A549 (cell line): ENCODE measurements at regions not wholly inside any gene's neighbourhood (a gene's known extent, or its start where the extent isn't known, plus 50 kb on each side); places are given as distances from the start of the nearest gene placed in this dataset.

Experiments used
- ATAC-seq, 2 experiments: fragments of 200-7000 bp in 1 of 2; fragments of >200 bp in 1 of 2; cut with Nextera tagmentation in 1 of 2; cut with Tn5 transposase in 1 of 2; 3 replicates each; pipeline versions ENCODE4 v1.8.0 to v1.9.1; 2018 to 2020; ENCODE audit warnings: mild to moderate bottlenecking in 1 of 2, moderate library complexity in 1 of 2
- CTCF ChIA-PET: fragments of 300-600 bp; sonication (Branson Sonifier 250); formaldehyde crosslinking; extraction: SDS; loops from one replicate; lab custom pipeline; 2021; ENCODE audit warnings: antibody characterized with exemption, inconsistent platforms; lab: Yijun Ruan, JAX
- POLR2A ChIA-PET: fragments of 350-600 bp; formaldehyde crosslinking; extraction: SDS; loops from one replicate; lab custom pipeline; 2021; ENCODE audit warnings: antibody characterized with exemption, inconsistent platforms; lab: Yijun Ruan, JAX
- DNase-seq, 2 experiments: peaks; one replicate each; pipeline versions ENCODE4 v3.0.0 to v3.0.0-alpha.2; 2011 to 2016; ENCODE audit warnings: low read depth in 1 of 2, low spot score in 1 of 2
- FAIRE-seq: peaks from 2 replicates; lab custom pipeline; 2011; peaks lifted over from hg19 to GRCh38; lab: Jason Lieb, UNC
- H3K27ac ChIP-seq, 2 experiments: fragments of >200 bp; sonication (Bioruptor Twin); formaldehyde crosslinking; 3 replicates each; pipeline ENCODE4 v1.5.1; 2016 to 2017
- H3K4me1 ChIP-seq: fragments of >200 bp; sonication (Bioruptor Twin); formaldehyde crosslinking; 3 replicates; pipeline ENCODE4 v1.6.1; 2016
- H3K4me2 ChIP-seq: fragments of >200 bp; sonication (Bioruptor Twin); formaldehyde crosslinking; 3 replicates; pipeline ENCODE4 v1.6.1; 2016
- H3K4me3 ChIP-seq: fragments of >200 bp; sonication (Bioruptor Twin); formaldehyde crosslinking; 3 replicates; pipeline ENCODE4 v1.5.1; 2016
- H3K9me3 ChIP-seq: fragments of >200 bp; sonication (Bioruptor Twin); formaldehyde crosslinking; 3 replicates; pipeline ENCODE4 v1.6.1; 2016
- BHLHE40 ChIP-seq: IDR thresholded peaks from 2 replicates; pipeline ENCODE4 v1.6.1; 2012; ENCODE audit warnings: low read depth, low read length, inconsistent platforms
- CBX2 ChIP-seq: fragments of 200-600 bp; sonication (generic); IDR thresholded peaks from 2 replicates; pipeline ENCODE4 v1.6.1; 2016; ENCODE audit warnings: low read depth, mild to moderate bottlenecking, borderline replicate concordance
- CBX8 ChIP-seq: fragments of 200-600 bp; sonication (generic); IDR thresholded peaks from 2 replicates; pipeline ENCODE4 v1.6.1; 2016
- CEBPB ChIP-seq, 2 experiments: fragments of >200 bp in 1 of 2; sonication (Bioruptor Twin) in 1 of 2; formaldehyde crosslinking in 1 of 2; IDR thresholded peaks; 2 replicates each; pipeline ENCODE4 v1.6.1; 2012 to 2016
- CHD2 ChIP-seq: fragments of 150-350 bp; IDR thresholded peaks from 2 replicates; pipeline ENCODE4 v1.6.1; 2014; ENCODE audit warnings: low read length; ENCODE audit not compliant: partially characterized antibody
- EHMT2 ChIP-seq: fragments of 200-600 bp; sonication (generic); IDR thresholded peaks from 2 replicates; pipeline ENCODE4 v1.6.1; 2016; ENCODE audit warnings: antibody characterized with exemption, low read depth, mild to moderate bottlenecking, moderate library complexity
- ESRRA ChIP-seq: fragments of 150-350 bp; IDR thresholded peaks from 2 replicates; pipeline ENCODE4 v1.6.1; 2014; ENCODE audit warnings: mild to moderate bottlenecking, low read length, borderline replicate concordance
- FOSB ChIP-seq: fragments of 250-450 bp; sonication (Bioruptor Pico); IDR thresholded peaks from 2 replicates; pipeline ENCODE4 v1.5.0; 2020; ENCODE audit warnings: mild to moderate bottlenecking, moderate library complexity
- FOSL2 ChIP-seq, 2 experiments: fragments of 450-650 bp in 1 of 2; fragments of >200 bp in 1 of 2; sonication (Bioruptor Twin) in 1 of 2; formaldehyde crosslinking; IDR thresholded peaks; 2 replicates each; pipeline versions ENCODE4 v1.5.0 to v1.6.1; 2016 to 2020; ENCODE audit warnings: mild to moderate bottlenecking in 1 of 2, moderate library complexity in 1 of 2
- KDM1A ChIP-seq: fragments of 200-600 bp; sonication (generic); IDR thresholded peaks from 2 replicates; pipeline ENCODE4 v1.6.1; 2016; ENCODE audit warnings: low read depth, mild to moderate bottlenecking
- KDM5A ChIP-seq: fragments of 200-600 bp; sonication (generic); IDR thresholded peaks from 2 replicates; pipeline ENCODE4 v1.6.1; 2016; ENCODE audit warnings: antibody characterized with exemption, mild to moderate bottlenecking
- MAFK ChIP-seq: fragments of 450-650 bp; IDR thresholded peaks from 2 replicates; pipeline ENCODE4 v1.6.1; 2014; ENCODE audit not compliant: partially characterized antibody
- MAZ ChIP-seq: fragments of 150-350 bp; IDR thresholded peaks from 2 replicates; pipeline ENCODE4 v1.6.1; 2014; ENCODE audit warnings: antibody characterized with exemption, low read depth, low read length, borderline replicate concordance
- RCOR1 ChIP-seq: fragments of 150-350 bp; IDR thresholded peaks from 2 replicates; pipeline ENCODE4 v1.6.1; 2014; ENCODE audit warnings: antibody characterized with exemption, low read length, low read depth
- TP53 ChIP-seq: fragments of 250-450 bp; sonication (Bioruptor Pico); IDR thresholded peaks from 2 replicates; pipeline ENCODE4 v1.5.0; 2021; ENCODE audit warnings: mild to moderate bottlenecking, moderate library complexity
- WGBS: methylation state at CpG from one replicate; pipeline ENCODE4 v1.1.6; 2017; ENCODE audit errors: missing lambda C conversion rate; 5-methylcytosine and 5-hydroxymethylcytosine counted together
- TF ChIP-seq, protein P1 (sequence below): fragments of >200 bp; sonication (Bioruptor Twin); formaldehyde crosslinking; IDR thresholded peaks from 3 replicates; pipeline ENCODE4 v1.5.1; 2016
- TF ChIP-seq, protein P2 (sequence below): fragments of 250-450 bp; sonication (Bioruptor Pico); IDR thresholded peaks from 2 replicates; pipeline ENCODE4 v1.5.0; 2021; ENCODE audit warnings: mild to moderate bottlenecking, moderate library complexity, borderline replicate concordance
- TF ChIP-seq, protein P3 (sequence below): fragments of >200 bp; sonication (Bioruptor Twin); formaldehyde crosslinking; IDR thresholded peaks from 2 replicates; pipeline ENCODE4 v1.6.1; 2016
- TF ChIP-seq, protein P4 (sequence below): IDR thresholded peaks from 2 replicates; pipeline ENCODE4 v1.6.1; 2012

DNA sequence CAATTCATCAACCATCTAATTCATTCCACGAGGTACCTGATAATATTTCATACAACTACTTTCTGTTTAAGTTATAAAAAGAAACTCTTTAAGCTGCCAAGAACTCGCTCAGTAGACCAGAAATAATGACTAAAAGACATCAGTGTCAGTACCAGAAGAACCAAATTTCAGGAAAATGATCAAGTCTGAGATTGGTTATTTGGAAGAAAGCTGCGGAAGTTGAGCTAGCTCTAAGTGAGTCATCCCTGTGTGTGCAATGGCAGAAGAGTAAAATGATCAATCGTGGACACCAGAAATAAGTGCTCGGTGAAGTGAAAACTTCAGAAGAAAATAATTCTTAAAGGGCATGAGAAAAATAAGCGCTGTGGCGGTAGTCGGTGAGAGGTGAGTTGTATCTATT, 933.2 kb upstream of the CHORDC1 start (continued):
- TF ChIP-seq TP53 (CRISPR knock-in tag) (no peak), FOSB (CRISPR knock-in tag) (no peak), ESRRA (no peak)
- TF ChIP-seq, all 56 proteins: peak for 0

DNA sequence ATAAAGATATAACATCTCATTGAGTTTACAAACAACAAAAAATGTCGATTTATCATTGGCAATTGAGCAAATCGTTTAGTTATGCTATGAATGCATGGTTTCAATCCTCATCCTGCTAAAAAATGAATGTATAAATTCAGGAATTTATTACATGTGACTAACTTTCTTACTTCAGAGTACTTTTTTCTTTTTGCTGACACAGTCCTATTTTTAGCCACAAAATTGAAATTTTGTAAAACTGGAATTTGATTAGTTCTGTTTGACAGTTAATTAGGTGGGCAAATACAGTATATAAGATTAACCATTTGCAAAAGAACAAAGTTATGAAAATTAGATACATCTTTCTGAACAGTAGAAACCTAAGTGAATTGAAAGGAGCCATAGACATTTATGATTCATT, 925.0 kb upstream of the CHORDC1 start:
- FAIRE-seq, result no peak

DNA sequence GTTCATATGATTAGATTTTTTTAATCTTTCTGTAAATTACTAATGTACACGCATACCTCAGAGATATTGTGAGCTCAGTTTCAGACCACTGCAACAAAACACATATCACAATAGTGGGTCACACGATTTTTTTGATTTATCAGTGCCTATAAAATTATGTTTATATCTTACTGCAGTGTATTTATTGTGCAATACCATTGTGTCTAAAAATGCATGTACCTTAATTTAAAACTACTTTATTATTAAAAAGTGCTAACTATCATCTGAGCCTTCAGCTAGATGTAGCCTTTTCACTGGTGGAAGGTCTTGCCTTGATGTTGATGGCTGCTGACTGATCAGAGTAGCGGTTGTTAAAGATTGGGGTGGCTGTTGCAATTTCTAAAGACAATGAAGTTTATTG, 918.8 kb upstream of the CHORDC1 start:
- H3K4me1 ChIP-seq, result no peaks in the 10 kb centered on the region
- H3K4me2 ChIP-seq, result no peak overlapping the region
- H3K9me3 ChIP-seq, result no peaks in the 10 kb centered on the region
- no peak overlapping the region for H3K27ac ChIP-seq
- POLR2A ChIA-PET, result no interaction called here
- ATAC-seq (no peak), FAIRE-seq (no peak), DNase-seq (no peak)
- TF ChIP-seq, protein P1, sequence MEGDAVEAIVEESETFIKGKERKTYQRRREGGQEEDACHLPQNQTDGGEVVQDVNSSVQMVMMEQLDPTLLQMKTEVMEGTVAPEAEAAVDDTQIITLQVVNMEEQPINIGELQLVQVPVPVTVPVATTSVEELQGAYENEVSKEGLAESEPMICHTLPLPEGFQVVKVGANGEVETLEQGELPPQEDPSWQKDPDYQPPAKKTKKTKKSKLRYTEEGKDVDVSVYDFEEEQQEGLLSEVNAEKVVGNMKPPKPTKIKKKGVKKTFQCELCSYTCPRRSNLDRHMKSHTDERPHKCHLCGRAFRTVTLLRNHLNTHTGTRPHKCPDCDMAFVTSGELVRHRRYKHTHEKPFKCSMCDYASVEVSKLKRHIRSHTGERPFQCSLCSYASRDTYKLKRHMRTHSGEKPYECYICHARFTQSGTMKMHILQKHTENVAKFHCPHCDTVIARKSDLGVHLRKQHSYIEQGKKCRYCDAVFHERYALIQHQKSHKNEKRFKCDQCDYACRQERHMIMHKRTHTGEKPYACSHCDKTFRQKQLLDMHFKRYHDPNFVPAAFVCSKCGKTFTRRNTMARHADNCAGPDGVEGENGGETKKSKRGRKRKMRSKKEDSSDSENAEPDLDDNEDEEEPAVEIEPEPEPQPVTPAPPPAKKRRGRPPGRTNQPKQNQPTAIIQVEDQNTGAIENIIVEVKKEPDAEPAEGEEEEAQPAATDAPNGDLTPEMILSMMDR, result no peak
- TF ChIP-seq BHLHE40 (no peak), CBX2 (no peak), KDM5A (no peak), CBX8 (no peak), EHMT2 (no peak), MAZ (no peak), KDM1A (no peak), CHD2 (no peak), CEBPB (IDR thresholded peaks at IDR 0.05) (no peak)
- TF ChIP-seq, protein P2, sequence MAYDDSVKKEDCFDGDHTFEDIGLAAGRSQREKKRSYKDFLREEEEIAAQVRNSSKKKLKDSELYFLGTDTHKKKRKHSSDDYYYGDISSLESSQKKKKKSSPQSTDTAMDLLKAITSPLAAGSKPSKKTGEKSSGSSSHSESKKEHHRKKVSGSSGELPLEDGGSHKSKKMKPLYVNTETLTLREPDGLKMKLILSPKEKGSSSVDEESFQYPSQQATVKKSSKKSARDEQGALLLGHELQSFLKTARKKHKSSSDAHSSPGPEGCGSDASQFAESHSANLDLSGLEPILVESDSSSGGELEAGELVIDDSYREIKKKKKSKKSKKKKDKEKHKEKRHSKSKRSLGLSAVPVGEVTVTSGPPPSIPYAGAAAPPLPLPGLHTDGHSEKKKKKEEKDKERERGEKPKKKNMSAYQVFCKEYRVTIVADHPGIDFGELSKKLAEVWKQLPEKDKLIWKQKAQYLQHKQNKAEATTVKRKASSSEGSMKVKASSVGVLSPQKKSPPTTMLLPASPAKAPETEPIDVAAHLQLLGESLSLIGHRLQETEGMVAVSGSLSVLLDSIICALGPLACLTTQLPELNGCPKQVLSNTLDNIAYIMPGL (CRISPR knock-in tag), result no peak
- TF ChIP-seq, protein P3, sequence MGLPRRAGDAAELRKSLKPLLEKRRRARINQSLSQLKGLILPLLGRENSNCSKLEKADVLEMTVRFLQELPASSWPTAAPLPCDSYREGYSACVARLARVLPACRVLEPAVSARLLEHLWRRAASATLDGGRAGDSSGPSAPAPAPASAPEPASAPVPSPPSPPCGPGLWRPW, result no peak
- TF ChIP-seq, protein P4, sequence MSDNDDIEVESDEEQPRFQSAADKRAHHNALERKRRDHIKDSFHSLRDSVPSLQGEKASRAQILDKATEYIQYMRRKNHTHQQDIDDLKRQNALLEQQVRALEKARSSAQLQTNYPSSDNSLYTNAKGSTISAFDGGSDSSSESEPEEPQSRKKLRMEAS, result no peak
- CTCF ChIA-PET, result no interaction called here
- no peak overlapping the region for H3K4me3 ChIP-seq
- WGBS, result 61% methylated on average over 3 of the region's 3 CpGs

More for the DNA sequence above, 925.0 kb upstream of the CHORDC1 start:
- DNase-seq, result no peak
- no peak for ATAC-seq
- ChIA-PET POLR2A (no interaction called here), CTCF (no interaction called here)
- WGBS, result 14% methylated on average over 2 of the region's 2 CpGs
- H3K9me3 ChIP-seq, result peaks cover 14% of the 10 kb centered on the region; the same call in 2 of the 3 replicates
- TF ChIP-seq MAFK (peak; percentile 80), CHD2 (no peak)
- H3K27ac ChIP-seq, result no peak overlapping the region
- no peak overlapping the region for H3K4me2 ChIP-seq
- H3K4me3 ChIP-seq, result no peak overlapping the region
- H3K4me1 ChIP-seq, result no peaks in the 10 kb centered on the region

DNA sequence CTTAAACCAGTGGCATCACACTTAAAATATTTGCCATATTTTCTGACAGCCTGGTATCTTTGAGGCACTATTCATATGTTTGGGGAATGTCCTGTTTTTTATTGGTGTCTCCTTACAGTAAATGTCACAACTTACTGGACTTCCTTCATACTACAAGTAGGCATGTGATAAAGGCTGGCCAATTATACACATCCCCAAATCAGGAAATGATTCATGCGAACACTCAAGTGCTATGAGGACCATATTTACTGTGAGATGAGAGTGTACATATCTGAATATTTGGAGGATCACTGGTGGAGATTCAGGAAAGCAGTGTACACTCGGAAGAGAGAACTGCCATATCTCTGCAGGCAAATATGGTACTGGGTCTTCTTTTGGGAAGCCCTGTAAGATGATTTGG, 913.8 kb upstream of the CHORDC1 start:
- no peak for FAIRE-seq
- TF ChIP-seq RCOR1 (no peak), MAZ (no peak), FOSL2 (IDR thresholded peaks at IDR 0.05) (no peak), FOSL2 (CRISPR knock-in tag; IDR thresholded peaks at IDR 0.05) (no peak)
- TF ChIP-seq, all 56 proteins: peak for 0
- Histone ChIP-seq H3K27ac (no peak overlapping the region), H3K4me1 (no peaks in the 10 kb centered on the region), H3K9me3 (no peaks in the 10 kb centered on the region), H3K4me3 (no peak overlapping the region), H3K4me2 (no peak overlapping the region)
- WGBS, result 77% methylated on average over 2 of the region's 2 CpGs
- ChIA-PET POLR2A (no interaction called here), CTCF (no interaction called here)
- ATAC-seq (no peak), DNase-seq (no peak)
